SHP77 (cell line): ENCODE measurements at regions not wholly inside any gene's neighbourhood (a gene's known extent, or its start where the extent isn't known, plus 50 kb on each side); places are given as distances from the start of the nearest gene placed in this dataset.
A peak's percentile ranks its signal among the peaks of the same experiment; 100 is the strongest.

ENCODE experiments used
- DNase-seq, 2 experiments: peaks; one replicate each; lab custom pipeline; 2025; lab: John Stamatoyannopoulos, UW

DNA sequence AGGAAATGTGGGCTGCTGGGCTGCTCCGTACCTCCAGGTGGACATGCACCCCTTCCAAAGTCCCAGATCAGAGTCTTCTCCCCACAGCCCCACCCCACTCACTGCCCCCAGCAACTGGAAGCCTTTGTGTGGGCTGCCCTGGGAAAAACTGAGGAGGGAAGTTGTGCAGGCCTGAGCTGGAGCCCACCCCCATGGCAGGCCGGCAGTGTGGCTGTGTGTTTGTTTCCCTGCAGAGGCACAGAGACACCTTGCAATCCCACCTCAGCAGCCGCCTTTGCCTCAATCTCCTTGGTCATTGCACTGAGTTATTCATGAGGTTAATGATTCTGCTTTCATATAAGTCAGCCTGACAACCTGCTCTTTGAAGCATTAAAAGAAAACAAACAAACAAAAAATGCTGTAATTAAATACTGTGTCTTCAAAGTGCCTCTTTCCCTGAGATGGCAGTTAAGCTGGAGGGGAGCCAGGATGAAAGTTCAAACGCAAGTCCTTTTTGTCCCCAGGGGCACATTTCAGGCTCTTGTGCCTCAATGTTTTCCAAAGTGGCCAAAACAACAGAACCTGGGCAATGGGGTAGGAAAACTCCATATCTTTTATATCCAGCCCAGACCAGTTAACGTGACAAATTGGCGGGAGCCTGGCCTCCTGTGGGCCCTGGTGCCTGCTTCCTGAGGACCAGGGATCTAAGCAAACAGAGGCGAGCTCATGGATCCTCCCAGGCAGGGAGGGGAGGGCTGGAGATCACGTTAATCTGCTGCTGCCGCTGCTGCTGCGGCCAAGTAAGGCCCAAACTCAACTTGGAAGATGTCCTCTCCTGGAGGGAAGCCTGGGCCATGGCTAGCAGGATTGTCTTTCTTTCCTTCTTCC is 51.9 kb upstream of the TSPAN11 start:
- peak; percentile 55 to 88 for DNase-seq

DNA sequence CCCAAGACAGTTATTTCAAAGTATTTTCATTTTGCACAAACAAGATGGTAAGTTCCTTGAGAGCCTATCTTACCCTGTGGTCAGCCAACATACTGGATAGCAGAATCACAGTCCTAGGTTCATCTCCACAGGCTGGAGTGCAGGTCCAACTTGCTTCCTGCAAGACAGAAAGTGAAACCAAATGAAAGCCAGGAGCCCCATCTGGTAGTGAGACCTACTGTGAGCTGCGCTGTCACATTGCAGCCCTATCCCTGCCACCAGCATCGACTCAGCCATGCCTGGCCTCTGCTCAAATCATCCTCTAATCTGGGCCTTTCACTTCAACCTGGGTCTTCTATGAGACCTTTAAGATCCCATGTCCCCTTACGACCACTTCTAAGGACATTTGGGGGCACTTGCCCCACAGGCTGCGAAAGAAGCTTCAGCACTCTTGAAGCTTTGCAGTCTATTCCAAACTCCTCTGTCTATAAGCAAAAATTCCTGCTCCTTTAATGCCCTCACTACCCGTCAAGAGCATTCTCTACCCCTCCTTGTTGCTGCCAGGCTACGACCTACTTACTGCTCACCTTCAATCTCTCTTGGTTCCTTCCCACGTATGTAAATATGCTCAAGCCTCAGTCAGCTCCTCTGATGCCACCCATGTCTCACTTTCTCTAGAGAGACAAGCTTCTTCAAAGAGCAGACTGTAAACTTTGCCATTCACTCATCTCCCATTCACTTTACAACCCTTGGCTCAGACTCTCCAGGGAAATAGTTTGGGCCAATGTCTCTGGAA is 55.9 kb upstream of the TSPAN11 start:
- DNase-seq = no peak

DNA sequence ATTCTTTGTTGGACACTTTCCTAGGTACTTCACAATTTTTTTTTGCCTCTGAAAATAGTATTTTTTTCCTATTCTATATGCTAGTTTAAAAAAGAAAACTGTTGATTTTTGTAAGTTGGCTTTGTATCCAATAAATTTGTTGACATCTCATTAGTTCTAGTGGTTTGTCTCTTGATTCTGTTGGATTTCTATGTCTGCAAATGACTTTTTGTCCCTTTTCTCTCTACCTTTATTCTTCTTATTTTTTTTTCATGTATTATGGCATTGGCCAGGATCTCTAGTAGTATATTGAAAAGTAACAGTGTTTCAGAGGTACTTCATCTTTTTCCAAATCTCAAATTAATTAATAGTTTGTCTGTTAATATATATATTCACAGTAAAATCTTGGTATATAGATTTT is 59.1 kb upstream of the TSPAN11 start:
- DNase-seq = no peak

DNA sequence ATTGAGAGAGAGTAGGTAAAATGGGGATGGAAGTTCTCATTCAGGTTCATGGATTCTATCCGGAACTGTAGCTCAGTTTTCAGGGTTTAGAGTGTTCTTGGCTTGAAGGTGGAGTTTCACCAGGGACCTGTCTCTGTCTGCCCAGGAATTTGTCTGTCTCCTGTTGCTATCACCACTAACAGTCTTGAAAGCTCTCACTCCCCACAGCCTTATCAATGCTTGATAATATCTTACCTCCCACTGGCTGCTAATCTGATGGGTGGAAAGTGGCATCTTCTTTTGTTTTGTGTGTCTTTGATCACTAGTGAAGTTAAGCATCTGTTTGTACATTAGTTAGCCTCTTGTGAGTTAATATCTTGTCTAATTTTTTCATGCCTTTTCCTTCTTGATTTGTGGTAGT is 60.3 kb upstream of the TSPAN11 start:
- DNase-seq = no peak

DNA sequence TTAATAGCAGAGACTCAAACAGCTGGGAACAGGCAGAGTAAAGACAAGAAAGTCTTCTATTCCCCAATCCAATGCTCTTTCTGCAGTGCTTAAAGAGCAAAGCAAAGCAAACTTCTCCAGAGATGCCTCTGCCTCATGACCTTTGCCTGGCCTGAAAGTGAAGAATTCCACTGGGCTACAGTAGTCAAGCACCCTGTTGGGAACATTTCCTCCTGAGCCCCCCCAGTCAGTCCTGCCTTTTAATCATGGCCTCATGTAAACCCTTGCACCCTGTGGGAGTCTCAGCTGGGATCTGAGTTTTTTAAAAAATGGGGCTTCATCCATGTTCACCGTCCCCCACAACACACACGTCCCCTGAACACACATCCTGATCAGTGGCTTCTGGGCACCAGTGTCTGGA is 62.7 kb upstream of the TSPAN11 start:
- DNase-seq = no peak

DNA sequence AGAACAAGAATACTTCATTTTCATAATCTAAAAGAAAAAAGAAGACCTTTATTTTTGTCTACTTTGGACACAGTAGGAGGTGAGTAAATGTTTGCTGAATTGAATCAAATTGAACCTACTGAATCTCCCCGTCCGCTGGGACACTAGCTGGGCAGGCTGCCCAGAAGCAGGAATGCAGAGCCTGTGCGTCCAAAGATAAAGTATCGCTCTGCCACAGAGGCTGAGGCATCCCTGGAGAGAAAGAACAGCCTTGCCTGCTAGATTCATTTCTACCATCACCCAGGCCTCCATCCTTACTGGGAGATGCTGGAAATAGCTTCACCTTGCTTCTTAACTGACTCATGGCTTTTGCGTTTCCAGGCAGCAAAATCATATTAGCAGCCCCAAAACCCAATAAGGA is 64.1 kb upstream of the TSPAN11 start:
- DNase-seq = no peak

DNA sequence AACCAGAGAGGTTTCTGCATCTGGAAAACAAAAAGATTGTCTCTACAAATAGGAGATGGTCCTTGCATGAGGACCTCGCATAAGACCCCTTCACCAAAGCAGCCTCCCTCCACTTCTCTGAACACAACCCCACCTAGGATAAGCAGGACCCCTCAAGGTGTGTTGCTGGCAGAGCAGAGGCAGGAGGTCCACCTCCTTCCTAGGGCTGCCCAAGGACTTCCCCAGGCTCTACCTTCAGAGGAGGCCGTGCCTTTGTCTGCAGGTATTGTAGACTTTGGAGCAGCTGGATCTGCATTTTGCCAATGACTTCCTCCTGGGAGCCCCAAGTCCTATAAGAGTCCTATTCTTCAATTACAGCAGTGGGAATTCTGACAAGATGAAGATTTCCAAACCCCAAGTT is 67.3 kb upstream of the TSPAN11 start:
- DNase-seq = no peak

DNA sequence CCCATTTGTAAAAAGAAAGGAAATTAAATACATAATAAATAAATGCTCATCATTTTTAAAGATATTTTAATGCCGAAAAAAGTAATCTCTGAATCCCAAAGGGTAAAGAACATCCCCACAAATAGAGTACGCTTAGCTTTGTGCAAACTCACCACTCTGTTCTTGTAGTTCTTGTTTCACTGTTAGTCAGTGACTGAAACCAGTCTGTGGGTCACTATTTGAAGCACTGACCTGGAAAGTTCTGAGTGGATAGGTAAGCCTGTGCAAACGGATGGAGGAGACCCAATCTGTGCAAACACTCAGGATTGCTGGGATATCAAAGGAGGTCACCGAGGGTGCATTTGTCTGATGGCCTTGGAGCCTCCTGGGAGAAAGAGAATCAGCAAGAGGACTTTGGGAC is 68.1 kb upstream of the TSPAN11 start:
- DNase-seq = no peak

DNA sequence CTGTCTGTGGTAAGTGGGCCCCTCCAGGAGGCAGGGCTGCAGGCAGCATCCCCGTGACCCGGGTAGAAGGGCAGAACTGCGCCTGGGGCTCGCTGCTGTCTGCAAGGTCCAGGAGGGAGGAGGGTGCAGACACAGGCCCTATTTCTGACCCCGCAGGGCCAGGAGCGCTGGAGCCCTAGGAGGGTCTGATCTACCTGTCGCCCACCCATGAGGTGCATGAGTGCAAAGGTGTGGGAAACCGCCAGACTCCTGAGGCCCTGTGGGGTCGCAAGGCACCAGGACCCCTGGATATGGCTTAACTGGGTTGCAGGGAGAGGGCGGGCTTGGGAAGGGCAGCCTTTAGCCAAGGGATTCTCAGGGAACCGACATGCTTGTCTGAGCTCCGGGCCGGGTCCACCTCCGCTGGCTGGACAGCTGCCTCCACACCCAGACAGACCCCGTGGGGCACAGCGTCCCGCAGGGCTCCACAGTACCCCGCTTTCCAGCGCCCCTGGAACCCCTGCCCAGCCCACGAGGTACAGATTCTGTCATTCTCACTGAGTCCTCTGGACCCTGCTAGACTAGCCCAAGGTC is 72.9 kb upstream of the TSPAN11 start:
- no peak for DNase-seq

DNA sequence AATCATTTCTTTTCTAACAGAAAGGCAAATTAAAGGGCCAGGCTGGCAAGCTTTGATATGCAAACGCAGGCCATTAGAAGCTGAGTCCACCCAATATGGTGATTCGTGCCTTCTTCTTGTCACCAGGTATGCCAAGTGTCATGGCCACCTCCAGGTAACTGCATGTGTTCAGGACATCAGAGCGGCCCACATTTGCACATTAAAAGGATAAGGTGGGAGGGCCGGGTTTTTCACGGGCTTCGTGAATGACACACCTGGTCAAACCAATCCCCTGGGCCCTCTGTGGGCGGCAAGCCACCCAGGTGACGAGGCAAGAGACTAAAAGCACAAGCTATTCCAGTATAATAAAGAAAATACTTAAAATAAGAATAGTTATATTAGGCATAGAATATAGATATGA is 75.9 kb upstream of the TSPAN11 start:
- no peak for DNase-seq

DNA sequence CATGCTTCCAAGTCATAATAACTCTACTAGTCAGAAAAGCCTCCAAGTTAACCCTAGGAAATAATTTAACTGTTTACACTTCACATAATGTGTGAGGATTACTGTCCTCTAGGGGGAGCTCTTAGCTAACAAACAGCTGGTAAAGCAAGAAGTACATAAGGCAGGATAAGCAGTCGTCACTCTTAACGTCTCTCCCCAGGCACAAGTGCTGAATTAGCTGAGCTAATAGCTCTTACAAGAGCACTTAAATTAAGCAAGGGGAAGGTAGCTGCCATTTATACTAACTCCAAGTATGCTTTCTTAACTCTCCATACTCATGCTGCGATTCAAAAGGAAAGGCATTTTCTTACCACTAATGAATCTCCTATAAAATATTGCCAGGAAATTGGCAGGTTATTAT is 79.3 kb upstream of the TSPAN11 start:
- peak; percentile 86 to 92 for DNase-seq

DNA sequence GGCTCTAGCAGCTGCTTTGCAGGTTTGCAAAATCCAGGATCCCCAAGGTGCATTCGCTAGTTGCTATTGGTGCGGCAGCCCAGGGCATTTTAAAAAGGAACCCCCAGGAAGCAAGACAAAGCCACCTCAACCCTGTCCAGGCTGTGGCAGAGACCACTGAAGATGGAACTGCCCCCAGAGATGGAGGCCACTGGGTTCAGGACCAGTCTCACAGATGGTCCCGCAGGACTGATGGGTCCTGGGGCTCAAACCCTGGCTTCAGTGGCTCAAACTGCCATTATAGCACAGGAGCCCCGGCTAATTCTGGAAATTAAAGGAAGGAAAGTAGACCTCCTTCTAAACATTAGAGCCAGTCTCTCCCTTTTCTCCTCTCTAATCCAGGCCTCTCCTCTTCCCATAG is 79.8 kb upstream of the TSPAN11 start:
- DNase-seq = no peak

DNA sequence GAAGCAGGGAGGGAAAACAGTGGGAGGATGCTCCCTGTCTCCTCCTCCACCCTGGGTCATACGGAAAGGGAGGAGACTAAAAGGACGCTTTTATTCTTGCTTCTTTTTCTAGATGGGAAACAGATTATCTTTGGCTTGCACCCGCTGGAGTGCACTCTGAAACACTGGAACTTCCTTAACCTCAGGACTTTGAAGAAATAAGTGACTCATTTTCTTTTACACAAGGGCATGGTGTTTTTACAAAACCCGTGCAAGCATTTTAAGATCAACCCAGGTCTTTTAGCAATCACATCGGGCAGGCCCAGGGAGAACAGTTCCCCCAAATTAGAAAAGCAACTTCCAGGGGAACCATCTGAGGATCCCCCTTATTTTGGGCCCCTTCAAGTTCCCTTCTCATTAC is 80.9 kb upstream of the TSPAN11 start:
- no peak for DNase-seq

DNA sequence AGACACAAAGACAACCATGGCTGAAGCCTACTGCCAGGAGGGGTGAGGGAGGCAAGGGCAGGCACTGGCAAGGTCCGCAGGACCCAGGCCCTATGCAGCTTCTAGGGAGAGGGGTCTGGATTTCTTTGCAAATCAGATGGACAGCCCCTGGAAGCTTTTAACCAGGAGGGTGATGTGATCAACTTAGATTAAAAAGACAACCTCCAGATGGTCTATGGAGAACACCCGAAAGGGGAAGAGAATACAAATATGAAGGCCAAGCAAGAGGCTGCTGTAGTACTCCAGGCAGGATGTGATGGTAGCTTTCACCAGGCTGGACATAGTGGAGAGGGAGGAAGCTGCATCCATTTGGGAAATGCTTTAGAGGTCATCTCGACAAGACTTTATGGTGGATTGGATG is 83.3 kb upstream of the TSPAN11 start:
- DNase-seq = no peak

DNA sequence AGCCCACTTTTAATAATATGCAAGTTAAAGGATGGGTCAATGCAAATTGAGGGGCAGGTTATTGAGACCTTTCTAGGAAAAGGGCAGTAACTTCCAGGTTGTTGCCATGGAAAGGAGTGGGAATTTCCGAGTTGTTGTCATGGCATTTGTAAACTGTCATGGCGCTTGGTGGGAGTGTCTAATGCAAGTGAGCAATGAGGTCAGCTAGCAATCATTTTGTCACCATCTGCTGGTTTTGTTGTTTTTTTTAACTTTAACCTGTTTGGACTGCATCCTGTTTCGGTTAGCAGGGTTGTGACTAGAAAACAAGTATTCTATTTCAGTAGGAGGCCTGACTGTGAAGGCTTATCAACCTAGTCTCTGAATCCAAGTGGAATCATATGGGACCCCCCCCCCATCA is 85.8 kb upstream of the TSPAN11 start:
- no peak for DNase-seq

DNA sequence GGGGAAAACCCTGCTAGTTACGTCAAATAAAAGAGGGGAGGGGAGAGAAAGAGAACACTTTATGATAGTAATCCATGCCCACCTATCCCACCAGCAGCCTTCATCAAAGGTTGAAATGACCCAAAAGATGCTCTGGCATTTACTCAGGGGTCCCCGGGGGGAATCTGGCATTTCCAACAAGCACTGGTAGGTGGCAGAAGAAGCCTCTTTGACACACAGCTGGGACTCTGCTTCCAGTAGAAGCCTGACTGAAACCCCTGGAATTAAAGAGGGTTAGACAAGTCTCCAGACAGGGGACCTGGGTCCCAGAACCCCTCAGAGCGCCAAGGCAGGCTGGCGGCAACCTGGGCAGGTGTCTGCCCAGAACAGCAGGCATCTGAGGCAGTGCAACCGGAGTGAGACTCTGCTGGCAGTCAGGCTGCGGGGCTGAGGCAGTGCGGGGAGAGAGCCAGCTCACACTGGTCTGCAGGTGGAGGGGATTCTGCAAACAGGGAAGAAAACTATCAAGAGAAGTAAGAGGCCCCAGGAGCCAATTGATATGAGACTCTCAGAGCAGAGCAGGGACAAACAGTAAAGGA is 85.0 kb upstream of the CAPRIN2 start:
- no peak for DNase-seq

DNA sequence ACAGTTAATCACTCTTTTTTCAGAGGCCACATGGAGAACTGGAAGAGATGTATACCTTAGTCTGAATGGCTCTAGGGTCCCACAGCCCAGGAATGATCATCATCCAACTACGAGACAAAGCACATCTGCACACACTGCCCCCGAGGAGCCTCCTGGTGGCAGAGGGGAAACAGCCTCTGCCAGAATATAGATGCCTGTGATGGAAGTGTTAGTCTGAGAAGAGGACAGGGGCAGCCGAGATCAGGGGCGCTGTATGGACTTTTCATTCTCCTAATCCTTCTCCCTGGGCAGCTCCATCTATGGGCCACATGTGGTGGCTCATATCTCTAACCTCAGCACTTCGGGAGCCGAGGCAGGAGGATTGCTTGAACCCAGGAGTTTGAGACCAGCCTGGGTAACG is 82.8 kb upstream of the CAPRIN2 start:
- DNase-seq = no peak

DNA sequence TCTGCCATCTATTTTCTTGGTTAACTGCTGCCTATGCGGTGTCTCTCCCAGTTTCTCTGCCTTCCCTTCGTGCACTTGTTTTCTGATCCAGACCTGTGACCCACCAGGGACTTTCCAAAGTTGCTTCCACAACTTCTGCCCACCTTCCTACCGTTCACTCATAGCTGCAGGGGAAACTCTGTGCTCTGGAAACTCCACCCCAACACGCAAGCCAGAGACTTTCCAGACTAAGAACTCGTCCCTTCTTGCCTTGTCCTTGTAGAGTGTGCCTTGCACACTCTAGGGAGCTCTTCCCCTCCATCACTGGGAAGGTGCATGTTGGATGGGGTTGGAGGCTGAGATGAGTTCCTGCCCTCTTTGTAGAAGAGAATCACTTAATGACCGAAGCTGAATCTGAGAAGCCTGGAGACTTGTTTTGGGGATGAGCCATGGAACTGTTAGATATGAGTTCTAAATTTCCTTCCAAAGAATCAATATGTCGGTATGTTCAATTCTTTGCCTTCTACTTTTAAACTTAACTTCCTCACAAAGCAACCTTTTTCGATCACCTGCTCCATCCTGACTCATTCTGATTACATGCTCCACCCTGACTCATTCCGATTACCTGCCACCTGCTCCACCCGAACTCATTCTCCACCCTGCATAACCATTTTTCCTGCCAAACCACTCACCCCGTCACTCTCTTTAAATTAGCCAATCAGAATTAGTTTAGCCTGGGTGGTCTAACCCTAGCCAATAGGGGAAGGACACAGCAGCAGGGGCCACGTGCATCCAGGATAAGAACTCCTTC is 82.1 kb upstream of the CAPRIN2 start:
- no peak for DNase-seq

DNA sequence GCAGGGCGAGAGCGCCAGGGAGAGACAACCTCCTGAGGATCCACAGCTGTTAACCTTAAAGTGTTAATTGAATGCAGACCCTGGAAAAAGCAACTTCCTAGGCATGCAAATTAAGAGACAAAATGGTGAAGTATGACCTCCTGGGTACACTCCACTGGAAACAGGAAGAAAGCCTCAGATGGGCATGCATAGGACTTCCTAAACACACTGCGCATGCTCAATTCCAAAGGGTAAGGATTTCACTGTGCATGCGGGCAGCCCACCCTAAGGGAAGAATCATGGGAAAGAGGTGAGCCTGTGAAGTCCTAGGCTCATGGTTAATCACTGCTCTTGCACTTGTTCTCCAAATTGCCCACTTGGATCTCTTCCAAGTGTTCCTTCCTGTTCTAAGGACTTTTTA is 80.5 kb upstream of the CAPRIN2 start:
- DNase-seq = no peak

DNA sequence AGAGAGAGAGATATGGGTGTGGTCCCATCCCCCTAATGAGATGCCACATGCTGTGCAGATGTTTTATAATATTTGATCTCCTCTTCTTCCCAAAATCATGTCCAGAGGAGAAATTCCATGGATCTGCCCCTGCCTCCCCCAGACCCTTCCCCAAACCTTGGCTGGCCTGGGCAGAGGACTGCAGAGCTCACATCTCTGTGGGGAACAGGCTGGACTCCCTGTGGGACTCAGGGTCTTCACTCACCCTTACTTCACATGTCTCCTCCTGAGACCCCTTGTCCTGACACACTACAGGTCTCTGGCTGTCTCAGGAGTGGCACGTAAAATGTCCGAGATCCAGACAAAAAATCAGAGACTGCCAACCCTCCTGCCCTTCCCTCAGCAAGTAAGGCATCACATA is 76.0 kb upstream of the CAPRIN2 start:
- no peak for DNase-seq

DNA sequence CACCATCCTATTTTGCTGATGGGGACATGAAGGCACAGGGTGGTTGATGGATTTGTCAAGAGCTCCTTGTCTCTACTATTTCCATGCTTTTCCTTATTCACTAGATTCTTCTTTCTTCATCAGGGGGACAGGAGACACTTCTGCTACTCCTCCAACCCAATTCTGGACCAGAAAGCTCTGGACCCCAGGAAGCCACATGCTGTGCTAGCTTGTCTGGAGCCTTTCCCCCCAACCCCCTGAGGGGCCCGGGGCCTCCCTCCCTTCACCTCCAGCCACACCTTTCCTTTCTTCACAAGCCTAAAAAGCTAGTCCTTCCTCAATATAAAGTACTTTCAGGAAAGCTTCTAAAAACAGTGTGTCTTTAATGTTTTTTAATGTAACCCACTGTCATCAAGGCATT is 75.1 kb upstream of the CAPRIN2 start:
- no peak for DNase-seq

DNA sequence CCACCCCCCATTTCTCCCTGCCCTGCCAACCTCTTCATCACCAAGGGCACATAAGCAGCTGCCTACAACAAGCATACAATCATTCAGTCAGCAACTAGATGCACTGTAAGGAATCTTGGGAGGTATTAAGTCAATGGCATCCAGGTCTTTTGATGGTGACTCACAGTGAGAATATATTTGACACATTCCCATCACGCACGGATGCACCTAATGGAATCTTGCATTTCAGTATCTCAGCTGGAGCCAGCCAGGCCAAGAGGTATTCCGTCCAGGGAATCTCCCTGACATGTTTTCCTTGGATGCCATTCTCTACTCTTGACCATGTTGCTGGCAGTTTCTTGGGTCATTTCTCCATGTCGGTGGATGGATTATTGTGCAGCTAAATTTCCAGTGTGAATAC is 73.9 kb upstream of the CAPRIN2 start:
- DNase-seq = no peak
